Globus pallidus (tissue), 1 donor: ENCODE measurements at regions not wholly inside any gene's neighbourhood (a gene's known extent, or its start where the extent isn't known, plus 50 kb on each side); places are given as distances from the start of the nearest gene placed in this dataset.
"Not testable (repeated sequence)": the region's sequence is repeated elsewhere in the genome, so short reads cannot be mapped to it uniquely, and the experiment has no call there.

Experiments used
- DNase-seq: peaks from one replicate; pipeline ENCODE4 v3.0.0-alpha.2; 2015; ENCODE audit warnings: low spot score

DNA sequence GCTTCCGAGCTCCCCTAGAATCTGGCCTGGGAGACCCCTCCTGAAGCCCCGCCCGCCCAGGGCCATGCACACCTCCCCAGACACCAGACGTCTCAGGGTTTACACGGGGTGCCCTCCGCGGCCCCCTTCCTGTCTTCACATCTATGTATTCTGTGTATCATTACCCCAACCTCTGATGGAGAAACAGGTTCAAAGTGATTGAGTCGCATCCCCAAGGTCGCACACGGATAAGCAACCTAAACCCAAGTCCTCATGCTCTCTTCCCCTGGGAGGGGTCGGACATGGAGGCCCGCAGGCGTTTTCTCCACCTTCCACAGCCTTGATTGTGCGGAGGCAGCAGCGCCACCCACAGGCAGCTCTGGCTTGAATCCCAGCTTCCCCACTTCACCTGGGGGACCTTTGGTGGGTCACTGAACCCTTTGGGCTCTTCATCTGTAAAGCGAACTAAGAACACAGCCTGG, 237.3 kb downstream of the BCL11B start:
- DNase-seq, result no peak

DNA sequence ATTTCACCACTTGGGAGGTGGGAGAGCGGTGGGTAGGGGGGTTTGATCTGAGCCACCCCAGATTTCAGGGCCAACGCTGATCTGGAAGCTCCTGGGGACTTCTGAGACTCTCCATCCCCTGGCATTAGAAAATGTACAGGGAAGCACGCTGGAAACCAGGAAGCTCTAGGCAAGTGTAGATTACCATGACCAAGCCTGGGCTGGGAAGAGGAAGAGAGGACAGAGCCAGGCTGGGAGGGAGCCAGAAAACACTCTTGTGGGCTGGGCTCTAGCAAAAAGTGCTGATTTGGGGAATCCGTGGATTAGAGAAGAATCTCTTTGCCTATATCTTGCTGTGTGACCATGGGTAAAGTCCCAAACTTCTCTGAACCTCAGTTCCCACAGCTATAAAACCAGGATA, 236.7 kb downstream of the BCL11B start:
- DNase-seq, result peak; percentile 51

DNA sequence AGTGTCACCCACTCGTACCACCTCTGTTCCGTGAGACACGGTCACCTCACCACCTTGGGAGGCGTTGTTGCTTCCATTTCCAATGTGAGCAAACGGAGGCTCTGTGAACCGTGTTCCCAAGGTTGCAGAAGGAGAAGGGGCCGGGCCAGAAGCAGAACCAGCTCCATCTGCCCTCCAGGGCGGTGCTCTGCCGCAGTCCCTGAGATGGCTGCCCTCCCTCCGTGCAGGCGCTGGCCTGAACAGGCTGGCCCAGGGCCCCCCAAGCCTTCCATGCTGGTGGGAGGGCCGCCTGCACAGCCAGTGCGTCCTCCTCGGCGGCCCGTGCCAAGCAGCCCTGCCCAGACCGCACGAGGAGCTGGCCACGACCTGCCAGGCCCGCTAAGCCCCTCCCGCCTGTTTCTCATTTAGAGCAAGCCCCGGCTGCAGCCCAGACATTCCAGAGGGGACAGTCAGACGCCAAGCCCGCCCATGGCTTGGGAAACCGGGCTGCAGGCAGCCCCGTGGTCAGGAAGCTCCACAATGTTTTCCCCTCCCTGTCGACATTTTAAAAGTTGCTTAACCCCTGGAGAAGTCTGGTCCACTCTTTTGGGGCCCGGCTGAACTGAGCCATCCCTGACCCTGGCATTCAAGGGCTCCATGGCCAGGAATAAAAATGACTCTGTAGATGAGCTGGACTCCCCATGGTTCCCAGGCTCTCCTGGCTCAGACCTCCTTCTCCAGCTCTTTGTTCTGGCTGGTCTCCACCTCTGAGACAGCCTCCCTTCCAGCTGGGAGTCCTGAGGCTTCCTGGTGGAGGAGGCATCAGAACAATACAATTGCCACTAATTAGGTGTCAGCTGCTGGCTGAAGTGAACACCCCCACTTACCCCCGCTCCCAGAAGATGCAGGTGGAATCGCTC, 236.0 kb downstream of the BCL11B start:
- peak; percentile 43 for DNase-seq

DNA sequence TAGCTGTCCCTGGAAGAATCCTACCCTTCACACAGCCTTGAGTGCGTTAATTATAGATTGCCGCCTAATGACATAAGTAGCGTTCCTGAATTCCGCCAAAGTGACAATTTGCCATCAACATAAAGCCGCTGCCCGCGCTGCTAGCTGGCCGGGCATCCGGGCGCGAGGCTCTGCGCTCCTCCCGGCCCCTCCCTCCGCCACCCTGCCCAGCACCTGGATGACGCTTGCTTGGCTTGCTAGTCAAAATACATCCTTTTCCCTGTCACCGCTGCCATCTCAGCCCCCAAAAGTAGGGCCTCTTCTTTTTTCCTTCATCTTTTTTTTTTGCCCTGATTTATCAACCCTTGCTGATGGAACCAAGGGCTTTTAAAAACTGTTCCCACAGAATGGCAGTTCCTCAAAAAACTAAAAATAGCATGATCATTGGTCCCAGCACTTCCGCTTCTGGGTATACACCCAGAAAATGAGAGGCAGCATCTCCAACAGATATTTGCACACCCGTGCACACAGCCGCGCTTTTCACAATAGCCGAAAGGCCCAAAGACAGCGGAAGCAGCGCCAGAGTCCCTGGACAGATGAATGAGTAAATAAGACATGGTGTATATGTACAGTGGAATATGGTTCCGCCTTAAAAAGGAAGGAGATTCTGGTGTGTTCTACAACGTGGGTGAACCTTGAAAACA, 235.2 kb downstream of the BCL11B start:
- DNase-seq, result peak; percentile 35

DNA sequence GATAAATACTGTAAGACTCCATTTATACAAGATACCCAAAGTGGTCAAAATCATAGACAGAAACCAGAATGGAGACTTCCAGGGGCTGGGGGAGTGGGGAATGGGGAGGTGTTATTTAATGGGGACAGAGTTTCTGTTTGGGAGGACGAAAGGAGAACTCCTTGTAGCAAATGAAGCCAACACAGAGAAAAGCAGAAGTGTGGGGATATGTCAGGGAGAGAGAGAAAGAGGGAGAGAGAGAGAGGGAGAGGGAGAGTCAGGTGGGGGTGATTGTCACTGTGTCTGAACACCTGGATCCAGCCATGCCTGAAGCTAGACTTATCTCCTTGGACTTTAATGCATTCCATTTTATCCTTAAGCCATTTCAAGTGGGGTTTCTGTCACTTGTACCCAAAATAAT, 234.7 kb downstream of the BCL11B start:
- not testable (repeated sequence) for DNase-seq

DNA sequence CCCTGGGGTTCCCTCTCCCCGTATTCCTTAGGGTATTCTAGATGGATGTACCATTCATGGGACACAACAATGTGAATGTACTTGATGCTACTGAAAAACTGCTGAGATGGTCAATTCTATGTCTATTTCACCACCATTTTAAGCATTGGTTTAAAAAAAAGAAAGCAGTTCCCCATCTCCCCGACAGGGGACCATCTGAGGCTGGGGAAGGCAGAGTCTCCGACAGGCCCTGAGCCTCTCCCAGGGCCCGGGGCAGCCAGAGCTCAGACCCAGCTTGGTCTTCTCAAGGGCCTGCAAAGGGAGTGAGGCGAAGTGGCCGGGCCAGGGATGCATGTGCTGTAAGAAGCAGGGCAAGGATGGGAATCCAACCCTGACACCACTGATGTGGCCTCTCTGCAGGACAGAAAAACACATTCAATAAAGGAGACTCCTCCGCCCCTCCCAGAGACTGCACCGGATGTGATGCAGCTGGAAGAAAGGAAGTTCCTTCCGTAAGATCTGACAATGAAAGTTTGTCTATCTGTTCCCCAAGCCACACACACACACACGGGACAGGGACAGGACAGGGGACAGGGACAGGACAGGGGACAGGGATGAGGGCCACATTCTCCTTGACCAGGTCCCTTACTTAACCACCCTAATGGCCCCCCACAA, 234.1 kb downstream of the BCL11B start:
- no peak for DNase-seq

DNA sequence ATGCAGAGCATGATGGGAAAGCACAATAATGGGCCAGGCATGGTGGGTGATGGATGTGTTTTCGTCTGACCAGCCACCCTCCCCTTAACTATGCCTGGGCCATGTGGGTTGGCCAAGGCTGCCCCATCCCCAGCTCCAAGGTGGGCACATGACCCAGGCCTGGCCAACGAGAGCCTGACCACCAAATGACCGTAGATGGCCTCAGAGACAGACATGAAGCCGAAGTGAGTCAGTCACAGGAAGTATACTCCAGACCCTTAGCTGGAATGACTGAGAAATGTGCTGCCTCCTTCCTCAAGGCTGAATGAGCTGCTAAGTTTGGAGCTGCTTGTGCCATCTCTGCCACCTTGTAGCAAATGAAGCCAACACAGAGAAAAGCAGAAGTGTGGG, 233.6 kb downstream of the BCL11B start:
- no peak for DNase-seq

DNA sequence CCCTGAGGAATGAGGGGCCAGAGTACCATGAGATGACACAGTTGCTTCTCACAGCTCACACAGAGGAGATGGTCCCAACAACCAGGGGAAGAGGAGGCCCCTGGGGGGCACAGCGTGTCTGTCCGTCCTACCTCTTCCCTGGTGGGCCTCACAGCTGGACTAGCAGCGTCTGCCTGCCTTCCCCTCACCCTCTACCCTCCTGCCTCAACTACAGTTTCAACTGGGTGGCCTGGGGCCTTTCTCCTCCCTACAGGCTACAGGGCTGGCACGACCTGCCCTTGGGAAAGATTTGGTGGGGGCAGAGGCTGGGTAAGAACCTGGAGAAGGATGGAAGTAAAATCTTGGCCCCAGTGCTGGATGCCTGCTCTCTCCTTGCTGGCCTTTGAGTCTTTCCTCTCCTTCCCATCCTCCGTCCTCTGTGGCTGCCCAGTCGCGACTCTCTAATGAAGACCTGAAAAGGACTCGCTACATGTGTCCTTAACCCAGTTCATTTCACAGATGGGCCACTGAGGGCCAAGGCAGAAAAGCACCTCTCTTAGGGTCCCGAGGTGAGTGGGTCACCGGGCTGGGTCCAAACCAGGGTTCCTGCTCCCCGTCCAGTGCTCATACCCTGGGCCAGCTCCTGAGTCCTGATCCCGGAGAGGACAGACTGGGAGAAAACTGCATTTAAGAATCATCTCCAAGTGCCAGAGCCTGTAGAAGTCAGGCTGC, 232.5 kb downstream of the BCL11B start:
- no peak for DNase-seq

DNA sequence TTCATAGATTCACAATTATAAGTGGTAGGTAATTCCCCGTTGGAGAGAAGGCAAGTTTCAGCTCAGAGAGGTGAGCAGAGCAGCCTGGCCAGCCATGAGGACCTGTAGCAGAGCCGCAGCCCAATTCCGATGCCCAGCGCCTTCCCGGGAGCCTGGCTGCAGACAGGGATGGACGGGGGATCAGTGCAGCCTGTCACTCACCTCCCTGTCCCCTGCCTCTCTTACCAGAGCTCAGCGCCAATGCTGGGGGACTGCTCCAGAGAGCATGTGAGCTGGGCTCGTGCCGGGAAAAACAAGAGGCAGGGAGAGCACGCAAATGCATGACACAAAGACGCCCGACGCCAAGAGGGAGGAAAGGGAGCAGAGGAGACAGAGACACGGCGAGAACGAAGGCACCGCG, 231.9 kb downstream of the BCL11B start:
- no peak for DNase-seq

DNA sequence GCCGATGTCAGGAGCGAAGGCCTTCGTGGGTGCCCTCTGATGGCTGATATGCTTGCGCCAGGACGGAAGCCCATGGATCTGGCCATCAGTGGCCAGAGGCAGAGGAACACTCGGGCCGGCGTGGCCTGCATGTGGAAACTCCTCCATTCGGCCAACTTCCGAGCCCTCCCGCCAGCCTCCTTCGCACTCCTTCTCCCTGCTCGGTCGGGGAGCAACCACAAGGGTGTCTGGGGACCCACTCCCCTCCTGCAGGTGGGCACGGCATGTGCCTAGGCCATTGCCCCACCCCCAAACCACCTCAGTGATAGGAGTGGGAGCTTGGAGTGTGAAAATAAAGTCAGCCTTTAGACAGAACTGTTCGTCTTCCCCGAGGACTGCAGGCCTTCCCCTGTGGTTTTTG, 231.3 kb downstream of the BCL11B start:
- no peak for DNase-seq

DNA sequence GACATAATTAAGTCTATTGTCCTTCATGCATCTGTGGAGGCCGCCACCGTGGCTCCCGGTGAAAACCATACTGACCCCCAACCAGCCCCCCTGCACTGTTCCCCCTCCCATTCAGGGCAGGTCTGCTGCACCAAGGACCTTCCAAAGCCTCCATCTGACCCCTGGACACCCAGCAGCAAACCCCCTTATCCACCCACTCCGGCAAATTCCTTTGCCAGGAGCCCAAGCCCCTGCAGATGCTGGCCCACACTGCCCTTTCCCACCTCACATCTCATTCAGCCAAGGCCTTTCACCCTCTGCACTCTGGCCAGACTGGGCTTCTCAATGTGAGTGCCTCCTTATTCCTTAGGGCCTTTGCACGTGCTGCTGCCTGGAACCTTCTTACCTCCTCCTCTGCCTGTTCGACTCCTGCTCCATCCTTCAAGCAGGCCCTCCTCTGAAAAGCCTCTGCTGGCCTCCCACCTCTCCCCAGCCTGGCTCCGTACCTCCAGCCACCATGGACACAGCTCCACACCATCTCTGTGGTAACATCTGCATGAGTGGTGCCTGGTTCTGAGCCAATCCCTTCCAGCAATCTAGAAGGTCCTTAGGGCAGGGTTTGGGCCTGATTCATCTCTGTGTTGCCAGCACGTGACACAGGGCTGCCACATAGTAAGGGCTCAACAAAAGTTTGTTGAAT, 230.7 kb downstream of the BCL11B start:
- no peak for DNase-seq

DNA sequence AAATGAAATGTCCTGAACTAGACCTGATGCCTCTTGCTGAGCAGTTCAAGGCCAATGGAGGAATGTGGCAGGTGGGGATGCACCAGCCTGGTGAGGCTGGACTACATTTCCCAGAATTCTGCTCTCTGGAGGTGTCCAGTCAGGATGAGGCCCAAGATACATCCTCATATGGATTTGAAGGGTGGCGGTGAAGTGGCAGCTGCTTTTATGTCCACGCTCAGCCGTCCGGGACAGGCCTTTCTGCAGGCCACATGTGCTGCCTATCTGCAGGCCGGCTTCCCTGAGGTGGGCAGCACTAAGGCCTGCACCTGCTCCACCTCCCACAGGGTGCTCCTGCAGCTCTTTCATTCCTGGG, 230.2 kb downstream of the BCL11B start:
- DNase-seq, result no peak

DNA sequence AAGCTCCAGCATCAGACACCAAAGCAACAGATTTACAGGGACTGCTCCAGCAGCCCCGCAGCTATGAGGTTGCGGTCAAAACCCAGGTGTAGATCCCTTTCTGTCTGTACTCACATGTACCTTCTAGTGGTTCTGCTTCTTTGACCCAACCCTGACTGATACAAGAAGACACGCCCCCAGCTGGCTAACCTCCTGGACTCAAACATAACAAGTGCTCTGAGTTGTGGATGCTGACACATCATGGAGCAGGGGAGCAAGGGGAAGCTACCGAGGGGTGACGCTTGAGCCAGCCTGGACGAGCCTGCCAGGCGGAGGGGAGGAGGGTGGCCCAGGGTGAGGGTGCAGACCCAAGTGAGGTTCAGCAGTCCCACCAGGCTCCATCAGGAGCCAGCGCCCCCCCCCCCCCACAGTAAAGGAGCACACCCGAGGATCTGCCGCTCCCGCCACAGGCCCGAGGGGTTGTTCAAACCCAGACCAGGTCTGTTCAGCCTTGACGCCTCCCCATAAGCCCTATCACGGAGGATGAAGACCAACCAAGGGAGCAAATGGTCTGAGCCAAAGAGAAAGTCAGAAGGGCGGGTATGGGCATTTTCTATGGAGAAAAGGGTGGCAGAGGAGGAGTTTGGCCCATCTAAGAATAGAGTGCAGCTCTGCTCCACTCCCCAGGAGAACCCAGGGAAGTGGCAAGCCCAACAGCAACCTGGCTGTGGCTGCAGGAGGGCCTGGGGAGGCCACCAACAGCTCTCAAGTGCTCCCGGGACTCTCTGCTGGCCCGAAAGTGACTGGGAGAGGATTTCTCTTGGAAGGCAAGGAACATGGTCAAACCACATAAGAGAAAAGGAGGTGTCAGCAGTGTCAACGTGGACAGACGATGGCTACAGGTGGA, 229.4 kb downstream of the BCL11B start:
- DNase-seq, result no peak

DNA sequence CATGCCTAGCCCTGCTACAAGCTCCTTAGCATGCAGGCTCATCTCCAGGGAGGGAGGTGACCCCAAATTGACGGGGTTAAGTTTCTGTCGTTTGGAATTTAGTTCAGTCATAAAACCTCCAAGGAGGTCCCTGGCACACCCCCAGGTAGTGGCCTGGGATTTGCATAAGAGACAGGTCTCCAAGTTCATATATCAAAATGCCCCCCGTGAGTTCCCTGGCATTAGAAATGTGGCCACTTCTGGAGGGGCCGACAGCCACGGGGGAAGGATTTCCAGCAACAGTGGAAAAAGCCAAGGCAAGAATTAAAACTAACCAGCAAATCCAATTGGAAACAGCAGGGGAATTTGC, 228.8 kb downstream of the BCL11B start:
- DNase-seq, result no peak

DNA sequence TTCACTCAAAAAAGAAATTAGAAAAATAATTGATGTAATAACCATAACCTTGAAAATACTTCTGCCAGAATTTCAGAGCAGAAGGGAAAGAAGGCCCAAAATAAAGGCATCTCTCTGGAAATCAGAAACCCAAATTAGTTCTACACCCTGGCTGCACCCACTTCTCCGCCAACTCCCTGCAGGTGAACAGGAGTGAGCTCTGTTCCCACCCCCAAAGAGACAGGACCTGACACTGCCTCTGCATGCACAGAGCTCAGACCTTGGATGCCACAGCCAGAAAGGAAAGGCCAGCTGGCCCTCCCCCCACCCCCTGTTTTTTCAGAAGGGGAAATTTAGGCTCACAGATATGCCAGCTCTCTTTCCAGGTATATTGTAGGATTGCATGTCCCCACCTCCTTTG, 228.2 kb downstream of the BCL11B start:
- no peak for DNase-seq

DNA sequence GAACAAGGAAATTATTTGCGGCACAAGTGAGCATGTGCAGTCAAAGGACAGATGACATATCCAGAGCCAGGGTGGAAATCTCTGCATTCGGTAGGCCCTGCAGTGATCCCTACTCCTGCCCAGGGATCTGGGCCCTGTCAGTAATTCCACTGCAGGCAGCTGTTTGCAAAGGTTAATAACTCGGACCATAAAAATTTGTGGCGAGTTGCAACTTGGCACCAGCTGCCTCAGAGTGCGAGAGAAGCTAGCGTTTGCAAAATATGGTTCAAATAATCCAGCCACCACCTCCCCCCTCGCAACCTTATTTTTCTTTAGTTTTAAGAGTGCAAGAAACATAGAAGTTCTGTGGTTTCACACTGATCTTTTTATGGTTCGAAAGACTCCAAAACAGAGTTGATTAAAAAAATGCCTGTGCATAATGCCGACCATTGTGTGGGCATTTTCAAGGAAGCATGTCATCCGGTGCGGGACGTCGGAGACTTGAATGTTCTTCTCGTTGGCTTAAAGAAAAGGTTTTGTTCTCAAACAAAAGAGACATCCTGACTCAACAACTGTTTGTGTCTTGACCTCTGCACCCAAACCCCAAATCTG, 224.5 kb downstream of the BCL11B start:
- DNase-seq, result no peak

DNA sequence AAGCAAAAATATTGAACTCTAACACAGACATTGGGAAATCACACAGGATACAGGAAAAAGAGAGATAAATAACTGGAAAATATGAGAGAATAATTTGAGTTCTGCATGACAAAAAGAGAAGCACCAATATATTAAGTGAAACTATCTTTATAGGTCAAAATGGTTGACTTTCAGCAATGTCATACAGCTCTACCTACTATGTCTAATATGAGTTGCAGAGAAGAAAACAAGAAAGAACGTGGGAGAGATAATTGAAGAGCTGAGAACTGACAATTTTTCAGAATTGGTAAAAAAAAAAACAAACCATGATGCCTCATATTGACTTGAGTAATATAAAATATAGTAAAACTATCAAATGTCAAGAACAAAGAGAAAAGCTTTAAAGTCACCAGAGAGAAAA, 221.7 kb downstream of the BCL11B start:
- no peak for DNase-seq

DNA sequence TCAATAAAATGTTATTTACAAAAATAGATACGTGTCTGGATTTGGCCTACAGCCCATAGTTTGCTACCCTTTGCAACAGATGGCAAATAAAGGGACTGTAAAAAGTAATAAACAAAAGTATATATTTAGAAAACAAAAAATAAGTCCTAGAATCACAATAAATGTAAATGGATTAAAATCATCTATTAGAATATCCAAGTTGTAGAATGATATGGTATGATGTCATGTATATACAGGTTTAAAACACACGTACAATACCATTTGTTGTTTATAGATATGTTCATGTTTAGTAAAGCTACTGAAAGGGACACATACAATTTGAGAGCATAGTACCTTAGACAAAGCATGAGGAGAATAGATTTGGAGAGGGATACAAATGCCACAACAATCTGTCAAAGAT, 219.5 kb downstream of the BCL11B start:
- no peak for DNase-seq

DNA sequence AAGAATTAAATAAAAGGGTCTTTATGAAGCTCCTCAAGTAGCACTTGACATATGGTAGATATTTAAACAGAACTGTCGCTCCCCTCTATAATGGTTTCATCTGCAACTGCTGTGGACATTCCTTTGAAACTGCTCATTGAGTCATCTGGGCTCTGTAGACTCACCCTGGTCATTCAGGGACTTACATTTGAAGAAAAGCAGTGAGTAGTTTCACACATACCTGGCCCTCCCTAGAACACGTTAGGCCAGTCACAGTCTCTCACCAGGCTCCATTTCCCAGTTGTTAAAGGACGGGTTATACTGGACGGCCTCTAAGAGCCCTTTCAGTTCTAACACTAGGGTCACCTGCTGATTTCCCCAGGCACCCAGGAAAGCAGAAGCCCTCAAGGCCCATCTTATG, 217.0 kb downstream of the BCL11B start:
- no peak for DNase-seq

DNA sequence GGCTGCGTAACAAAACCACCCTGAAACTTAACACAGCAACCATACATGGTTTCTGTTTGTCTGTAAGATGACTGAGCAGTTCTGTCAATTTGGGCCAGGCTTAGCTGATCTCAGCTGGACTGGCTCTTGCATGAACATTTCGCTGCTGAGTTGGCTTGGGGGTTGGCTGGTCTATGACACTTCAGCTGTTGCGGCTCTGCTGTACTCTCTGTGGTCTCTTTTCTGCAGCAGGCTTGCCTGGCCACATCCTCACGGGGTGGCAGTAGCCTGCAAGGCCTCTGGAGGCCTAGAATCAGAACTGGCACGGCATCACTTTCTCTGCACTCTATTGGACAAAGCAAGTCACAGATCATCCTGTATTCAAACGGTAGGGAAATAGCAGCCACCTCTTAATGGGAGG, 216.2 kb downstream of the BCL11B start:
- DNase-seq, result no peak
